ENCODE measurements at regions not wholly inside any gene's neighbourhood (a gene's known extent, or its start where the extent isn't known, plus 50 kb on each side); places are given as distances from the start of the nearest gene placed in this dataset.

- DNase-seq: no peak
- WGBS (ENCODE audit: low lambda C conversion rate): 16% methylated on average over 3 of the region's 3 CpGs
- Histone ChIP-seq H3K9me3 (no peaks in the 10 kb centered on the region), H3K4me2 (no peak overlapping the region), H3F3A (replicated peaks; ENCODE audit: insufficient read depth) (no peaks in the 10 kb centered on the region), H3K36me3 (replicated peaks in 1 of 2; ENCODE audit: control insufficient read depth in 1 of 2, insufficient read depth in 2 of 2, low read length in 1 of 2) (no peaks in the 10 kb centered on the region), H3K27ac (ENCODE audit: low read depth in 2 of 2, low read length in 1 of 2) (no peak overlapping the region), H3K4me1 (ENCODE audit: control insufficient read depth in 1 of 2, insufficient read depth in 2 of 2, low read depth in 1 of 2, low read length in 1 of 2) (no peaks in the 10 kb centered on the region), H4K20me1 (ENCODE audit: insufficient read depth) (no peaks in the 10 kb centered on the region), H3K9ac (no peak overlapping the region), H3K9me2 (no peaks in the 10 kb centered on the region), H2AFZ (ENCODE audit: low read depth) (no peak overlapping the region; the same call in 1 of the 2 replicates), H3K4me3 (ENCODE audit: low read depth in 2 of 2, low read length in 1 of 2) (no peak overlapping the region), H3K79me2 (ENCODE audit: insufficient read depth) (no peaks in the 10 kb centered on the region), H3K27me3 (ENCODE audit: insufficient read depth) (no peaks in the 10 kb centered on the region)
- ChIA-PET POLR2A (no interaction called here), CTCF (no interaction called here)
- TF ChIP-seq GATA2 (CRISPR knock-in tag; IDR thresholded peaks at IDR 0.05) (no peak), SIN3A (IDR thresholded peaks at IDR 0.05; ENCODE audit: borderline replicate concordance, low read depth, low read length) (no peak), FOXJ3 (CRISPR knock-in tag; IDR thresholded peaks at IDR 0.05) (no peak), EZH2phosphoT487 (IDR thresholded peaks at IDR 0.05; ENCODE audit: borderline replicate concordance, low read depth) (no peak), USF2 (IDR thresholded peaks at IDR 0.05; ENCODE audit: borderline replicate concordance, low read depth, low read length) (no peak), MAX (IDR thresholded peaks at IDR 0.05; ENCODE audit: low read depth) (no peak), REST (IDR thresholded peaks at IDR 0.05; ENCODE audit: low read depth, low read length) (no peak), IRF3 (IDR thresholded peaks at IDR 0.05; ENCODE audit: low read depth, low read length) (no peak), YY1 (IDR thresholded peaks at IDR 0.05; ENCODE audit: low read depth) (no peak), GABPA (IDR thresholded peaks at IDR 0.05; ENCODE audit: low read depth) (no peak), SMC3 (IDR thresholded peaks at IDR 0.05; ENCODE audit: low read depth, low read length) (no peak), RXRA (IDR thresholded peaks at IDR 0.05; ENCODE audit: borderline replicate concordance, low read depth) (no peak), FOSL2 (IDR thresholded peaks at IDR 0.05; ENCODE audit: borderline replicate concordance, low read depth) (no peak)
Measured at GRCh38 chr12:58481811-58482210, 438.5 kb downstream of the LRIG3 start.
